ENCODE measurements at regions not wholly inside any gene's neighbourhood (a gene's known extent, or its start where the extent isn't known, plus 50 kb on each side); places are given as distances from the start of the nearest gene placed in this dataset.

DNA sequence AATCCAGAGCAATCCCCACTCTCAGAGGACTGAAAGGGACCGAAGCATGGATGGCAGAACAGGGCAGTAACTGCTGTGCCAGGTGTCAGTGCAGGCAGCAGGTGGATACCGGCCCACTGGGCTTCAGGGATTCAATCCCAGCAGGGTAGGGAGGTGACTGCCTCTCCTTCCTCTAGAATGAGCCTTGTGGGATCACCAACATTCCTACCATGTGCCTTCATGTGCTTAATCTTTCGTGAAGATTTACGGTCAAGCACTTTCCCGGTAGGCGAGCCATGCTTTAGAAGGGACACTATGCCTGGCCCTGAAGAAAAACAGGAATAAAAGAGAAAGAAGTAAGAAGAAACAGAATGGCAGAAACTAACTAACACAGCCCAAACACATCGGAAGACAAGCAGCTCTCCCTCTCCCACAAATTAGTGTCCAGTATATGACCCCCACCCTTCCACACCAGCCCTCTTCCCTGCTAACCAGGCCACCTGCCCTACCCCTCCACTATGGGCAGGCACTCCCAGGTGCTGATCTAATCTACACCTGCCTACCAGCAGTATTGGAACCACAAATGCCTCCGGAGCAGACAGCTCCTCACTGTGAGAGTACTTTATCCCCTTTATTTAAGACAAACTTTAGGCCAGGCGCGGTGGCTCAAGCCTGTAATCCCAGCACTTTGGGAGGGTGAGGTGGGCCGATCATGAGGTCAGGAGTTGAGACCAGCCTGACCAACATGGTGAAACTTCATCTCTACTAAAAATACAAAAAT, 162.5 kb downstream of the NUFIP1 start:
- H3K9me3 ChIP-seq (replicated peaks; ENCODE audit: control insufficient read depth, insufficient read depth, low read length) = no peaks in the 10 kb centered on the region
- intact Hi-C loops (cut with micrococcal nuclease) = no loop called here
- POLR2A ChIA-PET = no interaction called here
- H4K20me1 ChIP-seq (replicated peaks; ENCODE audit: control insufficient read depth, extremely low read depth, insufficient read depth, low read length) = no peaks in the 10 kb centered on the region
- no TSS peak for BruUV-seq (replicated peaks)
- no peak overlapping the region for H2AFZ ChIP-seq (ENCODE audit: low read depth, low read length)
- H3K4me3 ChIP-seq (replicated peaks in 1 of 3; ENCODE audit: insufficient read depth in 1 of 3, low read depth in 1 of 3, low read length in 3 of 3) = no peak overlapping the region
- H3K79me2 ChIP-seq (ENCODE audit: control insufficient read depth, insufficient read depth, low read length) = no peaks in the 10 kb centered on the region
- no peak overlapping the region for H3K9ac ChIP-seq (replicated peaks; ENCODE audit: extremely low read depth, insufficient read depth, low read length)
- CTCF ChIA-PET = interaction anchor here (1.5 kb wide), 1 partner anchor 10 kb away, joined by 3 read pairs; no protein-coding TSS in a partner anchor
- dilution Hi-C loops (cut with MboI; ENCODE audit: extremely low pct_ligation_motif_present, low sequenced_read_pairs) = no loop called here
- H3K27me3 ChIP-seq (ENCODE audit: control insufficient read depth in 2 of 2, insufficient read depth in 2 of 2, low read length in 2 of 2) = no peaks in the 10 kb centered on the region
- H3K36me3 ChIP-seq (ENCODE audit: control insufficient read depth in 2 of 2, extremely low read depth in 1 of 2, insufficient read depth in 2 of 2, low read length in 2 of 2) = no peaks in the 10 kb centered on the region
- H3K4me1 ChIP-seq (ENCODE audit: control insufficient read depth, extremely low read depth, insufficient read depth, low read length) = no peaks in the 10 kb centered on the region
- DNase-seq (ENCODE audit: low read depth, low spot score) = no peak
- H3K27ac ChIP-seq (ENCODE audit: insufficient read depth, low read depth, low read length) = no peak overlapping the region
- no peak for FAIRE-seq
- H3K9me1 ChIP-seq (replicated peaks; ENCODE audit: control insufficient read depth, extremely low read depth, insufficient read depth, low read length) = no peaks in the 10 kb centered on the region
- TF ChIP-seq FOS (IDR thresholded peaks at IDR 0.05; ENCODE audit: borderline replicate concordance, insufficient read depth, low read length) (no peak), EZH2 (IDR thresholded peaks at IDR 0.05; ENCODE audit: borderline replicate concordance, low read depth, low read length, severe bottlenecking) (no peak), POLR2A (IDR thresholded peaks at IDR 0.05; ENCODE audit: low read depth, low read length) (no peak), POLR2AphosphoS5 (IDR thresholded peaks at IDR 0.05; ENCODE audit: insufficient read depth, low read depth, low read length) (no peak), GATA2 (IDR thresholded peaks at IDR 0.05; ENCODE audit: insufficient read depth, insufficient read length, low read depth, low read length) (no peak), MYC (IDR thresholded peaks at IDR 0.05; ENCODE audit: low read depth, low read length) (no peak), JUN (IDR thresholded peaks at IDR 0.05; ENCODE audit: borderline replicate concordance, insufficient read depth, insufficient read length, low read depth) (no peak)
- TF ChIP-seq, protein P1, sequence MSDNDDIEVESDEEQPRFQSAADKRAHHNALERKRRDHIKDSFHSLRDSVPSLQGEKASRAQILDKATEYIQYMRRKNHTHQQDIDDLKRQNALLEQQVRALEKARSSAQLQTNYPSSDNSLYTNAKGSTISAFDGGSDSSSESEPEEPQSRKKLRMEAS (IDR thresholded peaks at IDR 0.05; ENCODE audit: insufficient read depth, insufficient read length) = no peak
- TF ChIP-seq, protein P2, sequence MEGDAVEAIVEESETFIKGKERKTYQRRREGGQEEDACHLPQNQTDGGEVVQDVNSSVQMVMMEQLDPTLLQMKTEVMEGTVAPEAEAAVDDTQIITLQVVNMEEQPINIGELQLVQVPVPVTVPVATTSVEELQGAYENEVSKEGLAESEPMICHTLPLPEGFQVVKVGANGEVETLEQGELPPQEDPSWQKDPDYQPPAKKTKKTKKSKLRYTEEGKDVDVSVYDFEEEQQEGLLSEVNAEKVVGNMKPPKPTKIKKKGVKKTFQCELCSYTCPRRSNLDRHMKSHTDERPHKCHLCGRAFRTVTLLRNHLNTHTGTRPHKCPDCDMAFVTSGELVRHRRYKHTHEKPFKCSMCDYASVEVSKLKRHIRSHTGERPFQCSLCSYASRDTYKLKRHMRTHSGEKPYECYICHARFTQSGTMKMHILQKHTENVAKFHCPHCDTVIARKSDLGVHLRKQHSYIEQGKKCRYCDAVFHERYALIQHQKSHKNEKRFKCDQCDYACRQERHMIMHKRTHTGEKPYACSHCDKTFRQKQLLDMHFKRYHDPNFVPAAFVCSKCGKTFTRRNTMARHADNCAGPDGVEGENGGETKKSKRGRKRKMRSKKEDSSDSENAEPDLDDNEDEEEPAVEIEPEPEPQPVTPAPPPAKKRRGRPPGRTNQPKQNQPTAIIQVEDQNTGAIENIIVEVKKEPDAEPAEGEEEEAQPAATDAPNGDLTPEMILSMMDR (IDR thresholded peaks at IDR 0.05; ENCODE audit: extremely low read depth in 1 of 2, insufficient read depth in 1 of 2, low read depth in 1 of 2, low read length in 2 of 2) = no peak
- H3K4me2 ChIP-seq (ENCODE audit: insufficient read depth, low read length) = no peak overlapping the region
